ENCODE measurements at regions not wholly inside any gene's neighbourhood (a gene's known extent, or its start where the extent isn't known, plus 50 kb on each side); places are given as distances from the start of the nearest gene placed in this dataset.

DNA sequence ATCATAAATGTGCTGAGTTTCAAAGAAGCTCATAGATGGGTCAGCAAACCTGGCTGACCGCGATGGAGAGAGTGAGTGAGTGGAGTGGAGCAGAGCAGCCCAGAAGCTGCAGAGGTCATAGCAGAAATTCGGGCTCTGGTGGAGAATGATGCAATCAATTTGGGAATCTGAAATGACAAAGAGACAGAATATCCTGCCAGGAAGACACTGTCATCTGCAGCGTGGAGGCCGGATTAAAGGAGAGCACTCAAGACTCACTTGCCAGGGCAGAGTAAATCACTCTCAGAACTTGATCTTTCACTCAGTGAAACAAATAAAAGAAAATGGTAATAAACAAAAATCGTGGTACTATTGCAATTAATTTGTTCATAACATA is 109.6 kb upstream of the RREB1 start:
- TF ChIP-seq, protein P1, sequence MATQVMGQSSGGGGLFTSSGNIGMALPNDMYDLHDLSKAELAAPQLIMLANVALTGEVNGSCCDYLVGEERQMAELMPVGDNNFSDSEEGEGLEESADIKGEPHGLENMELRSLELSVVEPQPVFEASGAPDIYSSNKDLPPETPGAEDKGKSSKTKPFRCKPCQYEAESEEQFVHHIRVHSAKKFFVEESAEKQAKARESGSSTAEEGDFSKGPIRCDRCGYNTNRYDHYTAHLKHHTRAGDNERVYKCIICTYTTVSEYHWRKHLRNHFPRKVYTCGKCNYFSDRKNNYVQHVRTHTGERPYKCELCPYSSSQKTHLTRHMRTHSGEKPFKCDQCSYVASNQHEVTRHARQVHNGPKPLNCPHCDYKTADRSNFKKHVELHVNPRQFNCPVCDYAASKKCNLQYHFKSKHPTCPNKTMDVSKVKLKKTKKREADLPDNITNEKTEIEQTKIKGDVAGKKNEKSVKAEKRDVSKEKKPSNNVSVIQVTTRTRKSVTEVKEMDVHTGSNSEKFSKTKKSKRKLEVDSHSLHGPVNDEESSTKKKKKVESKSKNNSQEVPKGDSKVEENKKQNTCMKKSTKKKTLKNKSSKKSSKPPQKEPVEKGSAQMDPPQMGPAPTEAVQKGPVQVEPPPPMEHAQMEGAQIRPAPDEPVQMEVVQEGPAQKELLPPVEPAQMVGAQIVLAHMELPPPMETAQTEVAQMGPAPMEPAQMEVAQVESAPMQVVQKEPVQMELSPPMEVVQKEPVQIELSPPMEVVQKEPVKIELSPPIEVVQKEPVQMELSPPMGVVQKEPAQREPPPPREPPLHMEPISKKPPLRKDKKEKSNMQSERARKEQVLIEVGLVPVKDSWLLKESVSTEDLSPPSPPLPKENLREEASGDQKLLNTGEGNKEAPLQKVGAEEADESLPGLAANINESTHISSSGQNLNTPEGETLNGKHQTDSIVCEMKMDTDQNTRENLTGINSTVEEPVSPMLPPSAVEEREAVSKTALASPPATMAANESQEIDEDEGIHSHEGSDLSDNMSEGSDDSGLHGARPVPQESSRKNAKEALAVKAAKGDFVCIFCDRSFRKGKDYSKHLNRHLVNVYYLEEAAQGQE (IDR thresholded peaks at IDR 0.05; ENCODE audit: insufficient read depth in 1 of 2, low read depth in 2 of 2, low read length in 2 of 2): no peak
- TF ChIP-seq TAF1 (IDR thresholded peaks at IDR 0.05; ENCODE audit: borderline replicate concordance, insufficient read depth, low read length) (no peak), SIN3A (IDR thresholded peaks at IDR 0.05; ENCODE audit: borderline replicate concordance, insufficient read depth, low read length) (no peak), FOXP2 (optimal IDR thresholded peaks at IDR 0.05; ENCODE audit: borderline replicate concordance, extremely low read depth, extremely low read length, insufficient read depth) (no peak), POLR2AphosphoS5 (IDR thresholded peaks at IDR 0.05; ENCODE audit: low read depth, low read length) (no peak)

DNA sequence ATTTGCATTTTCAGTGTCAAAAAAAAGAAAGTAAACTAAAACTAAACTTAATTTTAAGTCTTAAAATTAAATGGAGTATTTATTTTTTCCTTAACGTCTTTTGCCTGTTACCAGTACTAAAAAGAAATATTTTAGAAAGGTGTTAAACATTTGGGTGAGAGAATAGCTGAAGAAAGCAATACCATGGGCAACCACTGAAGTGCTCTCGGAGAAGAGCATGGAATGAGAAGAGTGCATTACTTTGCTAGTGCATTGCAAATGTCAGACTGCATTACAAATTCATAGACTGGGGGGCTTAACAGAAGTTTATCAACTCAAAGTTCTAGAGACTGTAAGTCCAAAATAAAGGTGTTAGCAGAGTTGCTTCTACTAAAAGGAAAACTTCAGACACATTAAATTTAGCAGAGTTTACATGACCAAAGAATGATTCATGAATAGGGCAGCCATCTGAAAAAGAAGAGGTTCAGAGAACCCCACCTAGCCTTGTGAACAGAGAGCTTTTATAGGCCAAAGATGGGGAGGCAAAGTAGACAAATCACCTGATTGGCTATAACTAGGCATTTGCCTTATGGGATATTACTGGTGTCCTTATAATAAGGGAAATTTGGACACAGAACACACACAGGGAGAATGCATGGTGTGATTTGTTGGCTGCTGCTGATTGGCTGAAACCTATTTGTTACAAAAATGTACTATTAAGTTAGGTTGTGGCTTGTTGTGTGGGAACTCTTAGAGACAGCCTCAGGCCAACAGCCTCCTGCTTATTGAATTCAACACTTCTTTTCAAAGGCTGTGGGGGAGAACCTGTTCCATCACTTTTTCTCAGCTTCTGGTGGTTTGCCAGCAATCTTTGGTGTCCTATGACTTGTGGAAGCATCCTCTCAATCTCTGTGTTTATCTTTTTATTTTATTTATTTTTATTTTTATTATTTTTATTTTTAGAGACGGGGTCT is 106.7 kb upstream of the RREB1 start:
- no peak for TF ChIP-seq POLR2AphosphoS5 (IDR thresholded peaks at IDR 0.05; ENCODE audit: low read depth, low read length)
- no peak for TF ChIP-seq TAF1 (IDR thresholded peaks at IDR 0.05; ENCODE audit: borderline replicate concordance, insufficient read depth, low read length)
- TF ChIP-seq FOXP2 (optimal IDR thresholded peaks at IDR 0.05; ENCODE audit: borderline replicate concordance, extremely low read depth, extremely low read length, insufficient read depth): no peak
- TF ChIP-seq SIN3A (IDR thresholded peaks at IDR 0.05; ENCODE audit: borderline replicate concordance, insufficient read depth, low read length): no peak
- TF ChIP-seq, protein P1 (IDR thresholded peaks at IDR 0.05; ENCODE audit: insufficient read depth in 1 of 2, low read depth in 2 of 2, low read length in 2 of 2): no peak

DNA sequence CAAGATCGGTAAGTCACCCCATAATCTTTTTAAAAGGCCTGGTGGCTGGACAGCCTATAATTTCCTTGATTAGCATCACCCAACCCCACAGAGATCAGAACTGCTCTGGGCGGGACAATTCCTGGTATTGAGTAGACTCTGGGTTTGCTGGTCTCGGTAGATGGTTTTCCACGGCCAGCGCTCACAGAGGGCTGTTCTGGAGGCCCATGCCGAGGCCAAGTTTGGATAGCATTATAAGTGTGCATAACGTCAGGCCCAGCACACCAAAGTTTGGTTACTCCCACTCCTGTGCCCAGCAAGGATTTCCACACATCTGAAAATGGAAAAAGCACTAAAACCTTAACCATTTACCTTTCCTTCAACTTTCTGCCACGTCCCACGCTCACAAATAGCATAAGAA is 104.7 kb upstream of the RREB1 start:
- TF ChIP-seq POLR2AphosphoS5 (IDR thresholded peaks at IDR 0.05; ENCODE audit: low read depth, low read length): no peak
- TF ChIP-seq FOXP2 (optimal IDR thresholded peaks at IDR 0.05; ENCODE audit: borderline replicate concordance, extremely low read depth, extremely low read length, insufficient read depth): no peak
- TF ChIP-seq TAF1 (IDR thresholded peaks at IDR 0.05; ENCODE audit: borderline replicate concordance, insufficient read depth, low read length): no peak
- TF ChIP-seq, protein P1 (IDR thresholded peaks at IDR 0.05; ENCODE audit: insufficient read depth in 1 of 2, low read depth in 2 of 2, low read length in 2 of 2): no peak
- TF ChIP-seq SIN3A (IDR thresholded peaks at IDR 0.05; ENCODE audit: borderline replicate concordance, insufficient read depth, low read length): no peak

DNA sequence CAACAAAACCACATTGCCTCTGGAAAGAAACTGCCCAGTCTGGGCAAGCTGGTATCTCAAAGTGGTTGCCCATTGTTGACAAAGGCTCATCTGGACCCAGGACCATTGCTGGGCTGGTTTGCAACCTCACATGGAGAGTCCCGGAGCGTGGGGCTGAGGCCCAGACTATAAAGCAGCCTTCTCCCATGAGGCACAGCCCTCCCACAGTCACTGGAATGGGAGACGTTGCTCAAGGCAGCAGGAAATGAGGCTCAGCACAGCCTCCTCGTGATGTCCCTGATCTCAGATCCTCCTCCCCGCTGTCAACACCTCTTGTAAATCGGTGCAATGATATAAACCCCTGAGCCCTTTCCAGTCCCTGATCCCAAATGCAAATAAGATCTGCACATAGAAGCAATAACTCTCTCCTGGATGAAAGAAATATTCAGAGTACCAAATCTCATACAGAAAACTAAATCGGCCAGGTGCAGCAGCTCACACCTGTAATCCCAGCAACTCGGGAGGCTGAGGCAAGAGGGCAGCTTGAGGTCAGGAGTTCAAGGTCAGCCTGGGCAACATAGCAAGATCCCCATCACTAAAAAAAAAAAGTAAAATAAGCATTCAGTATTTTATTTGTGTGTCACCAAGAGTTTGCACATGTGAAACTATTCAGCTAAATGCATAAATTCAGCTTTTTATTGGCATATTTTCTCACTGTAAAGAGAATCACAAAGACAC is 103.0 kb upstream of the RREB1 start:
- TF ChIP-seq, protein P1 (IDR thresholded peaks at IDR 0.05; ENCODE audit: insufficient read depth in 1 of 2, low read depth in 2 of 2, low read length in 2 of 2): no peak
- TF ChIP-seq TAF1 (IDR thresholded peaks at IDR 0.05; ENCODE audit: borderline replicate concordance, insufficient read depth, low read length) (no peak), POLR2AphosphoS5 (IDR thresholded peaks at IDR 0.05; ENCODE audit: low read depth, low read length) (no peak), FOXP2 (optimal IDR thresholded peaks at IDR 0.05; ENCODE audit: borderline replicate concordance, extremely low read depth, extremely low read length, insufficient read depth) (no peak), SIN3A (IDR thresholded peaks at IDR 0.05; ENCODE audit: borderline replicate concordance, insufficient read depth, low read length) (no peak)
